ENCODE measurements at regions not wholly inside any gene's neighbourhood (a gene's known extent, or its start where the extent isn't known, plus 50 kb on each side); places are given as distances from the start of the nearest gene placed in this dataset.

GRCh38 chr13:111448504-111448903 is 128.1 kb downstream of the TEX29 start:
- no peaks in the 10 kb centered on the region for H3K27me3 ChIP-seq (ENCODE audit: insufficient read depth, low read depth, low read length)
- no peak overlapping the region for H3K27ac ChIP-seq (ENCODE audit: low read length)
- H3K9me3 ChIP-seq (ENCODE audit: low read length) = peaks cover 8% of the 10 kb centered on the region
- H2AFZ ChIP-seq (ENCODE audit: low read depth, low read length) = no peak overlapping the region
- H3K79me2 ChIP-seq (replicated peaks; ENCODE audit: insufficient read depth, low read length) = no peaks in the 10 kb centered on the region
- no peak overlapping the region for H3K4me3 ChIP-seq (ENCODE audit: low read length)
- H3K4me2 ChIP-seq (ENCODE audit: low read length) = no peak overlapping the region
- H3F3A ChIP-seq (ENCODE audit: insufficient read depth, low read length, poor library complexity, severe bottlenecking) = no peaks in the 10 kb centered on the region
- H3K9ac ChIP-seq (ENCODE audit: low read length) = no peak overlapping the region
- H4K20me1 ChIP-seq (ENCODE audit: insufficient read depth) = no peaks in the 10 kb centered on the region
- no peaks in the 10 kb centered on the region for H3K9me2 ChIP-seq (ENCODE audit: insufficient read depth, low read length)
- TF ChIP-seq EZH2 (IDR thresholded peaks at IDR 0.05; ENCODE audit: borderline replicate concordance, insufficient read depth, low read length, poor library complexity, severe bottlenecking) = no peak
- TF ChIP-seq SMC3 (conservative IDR thresholded peaks at IDR 0.05; ENCODE audit: poor library complexity) = no peak
- no peak for TF ChIP-seq CTCF (IDR thresholded peaks at IDR 0.05; ENCODE audit: poor library complexity, severe bottlenecking)
- no peak for TF ChIP-seq POLR2AphosphoS5 (IDR thresholded peaks at IDR 0.05)
- no peak for TF ChIP-seq RAD21 (conservative IDR thresholded peaks at IDR 0.05)
- TF ChIP-seq TAF1 (IDR thresholded peaks at IDR 0.05; ENCODE audit: low read depth) = no peak
- no peak for TF ChIP-seq REST (IDR thresholded peaks at IDR 0.05; ENCODE audit: borderline replicate concordance)
- no peak for TF ChIP-seq MXI1 (conservative IDR thresholded peaks at IDR 0.05; ENCODE audit: poor library complexity, severe bottlenecking)
- TF ChIP-seq EP300 (conservative IDR thresholded peaks at IDR 0.05; ENCODE audit: poor library complexity, severe bottlenecking) = no peak
- H3K36me3 ChIP-seq (ENCODE audit: insufficient read depth, low read length) = no peaks in the 10 kb centered on the region

GRCh38 chr13:111449041-111449440 is 128.6 kb downstream of the TEX29 start:
- Histone ChIP-seq H3K9me2 (ENCODE audit: insufficient read depth, low read length) (no peaks in the 10 kb centered on the region), H3K27me3 (ENCODE audit: insufficient read depth, low read depth, low read length) (no peaks in the 10 kb centered on the region), H3K9me3 (ENCODE audit: low read length) (peaks cover 8% of the 10 kb centered on the region), H3K4me2 (ENCODE audit: low read length) (no peak overlapping the region), H3K4me3 (ENCODE audit: low read length) (no peak overlapping the region), H3K36me3 (ENCODE audit: insufficient read depth, low read length) (no peaks in the 10 kb centered on the region), H3K9ac (ENCODE audit: low read length) (no peak overlapping the region), H3K27ac (ENCODE audit: low read length) (no peak overlapping the region), H4K20me1 (ENCODE audit: insufficient read depth) (no peaks in the 10 kb centered on the region), H3K79me2 (replicated peaks; ENCODE audit: insufficient read depth, low read length) (no peaks in the 10 kb centered on the region), H3F3A (ENCODE audit: insufficient read depth, low read length, poor library complexity, severe bottlenecking) (no peaks in the 10 kb centered on the region), H2AFZ (ENCODE audit: low read depth, low read length) (no peak overlapping the region)
- TF ChIP-seq CTCF (IDR thresholded peaks at IDR 0.05; ENCODE audit: poor library complexity, severe bottlenecking) (no peak), MXI1 (conservative IDR thresholded peaks at IDR 0.05; ENCODE audit: poor library complexity, severe bottlenecking) (no peak), REST (IDR thresholded peaks at IDR 0.05; ENCODE audit: borderline replicate concordance) (no peak), RAD21 (conservative IDR thresholded peaks at IDR 0.05) (no peak), POLR2AphosphoS5 (IDR thresholded peaks at IDR 0.05) (no peak), EZH2 (IDR thresholded peaks at IDR 0.05; ENCODE audit: borderline replicate concordance, insufficient read depth, low read length, poor library complexity, severe bottlenecking) (no peak), TAF1 (IDR thresholded peaks at IDR 0.05; ENCODE audit: low read depth) (no peak), SMC3 (conservative IDR thresholded peaks at IDR 0.05; ENCODE audit: poor library complexity) (no peak), EP300 (conservative IDR thresholded peaks at IDR 0.05; ENCODE audit: poor library complexity, severe bottlenecking) (no peak)
